ENCODE measurements at regions not wholly inside any gene's neighbourhood (a gene's known extent, or its start where the extent isn't known, plus 50 kb on each side); places are given as distances from the start of the nearest gene placed in this dataset.

DNA sequence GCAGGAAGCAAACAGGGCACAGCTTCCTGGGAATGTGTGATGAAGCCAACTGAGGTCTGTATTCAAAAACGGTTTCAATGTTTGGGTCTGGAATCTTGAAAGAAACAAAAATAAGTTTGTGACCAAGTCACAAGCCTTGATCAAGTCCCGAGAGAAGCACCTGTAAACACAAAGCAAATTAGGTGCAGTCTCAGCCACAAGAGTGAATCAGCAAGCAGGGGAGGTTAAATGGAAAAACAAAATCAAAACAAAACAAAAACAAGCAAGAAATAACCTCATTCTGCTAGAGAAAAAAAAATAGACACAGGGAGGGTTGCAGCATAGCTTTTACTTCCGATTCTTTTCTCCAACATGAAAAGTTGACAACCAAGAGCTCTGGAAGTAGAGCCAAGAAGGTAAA, 201.7 kb downstream of the CLIC5 start:
- no peak for TF ChIP-seq EP300 (IDR thresholded peaks at IDR 0.05)
- TF ChIP-seq, protein P1, sequence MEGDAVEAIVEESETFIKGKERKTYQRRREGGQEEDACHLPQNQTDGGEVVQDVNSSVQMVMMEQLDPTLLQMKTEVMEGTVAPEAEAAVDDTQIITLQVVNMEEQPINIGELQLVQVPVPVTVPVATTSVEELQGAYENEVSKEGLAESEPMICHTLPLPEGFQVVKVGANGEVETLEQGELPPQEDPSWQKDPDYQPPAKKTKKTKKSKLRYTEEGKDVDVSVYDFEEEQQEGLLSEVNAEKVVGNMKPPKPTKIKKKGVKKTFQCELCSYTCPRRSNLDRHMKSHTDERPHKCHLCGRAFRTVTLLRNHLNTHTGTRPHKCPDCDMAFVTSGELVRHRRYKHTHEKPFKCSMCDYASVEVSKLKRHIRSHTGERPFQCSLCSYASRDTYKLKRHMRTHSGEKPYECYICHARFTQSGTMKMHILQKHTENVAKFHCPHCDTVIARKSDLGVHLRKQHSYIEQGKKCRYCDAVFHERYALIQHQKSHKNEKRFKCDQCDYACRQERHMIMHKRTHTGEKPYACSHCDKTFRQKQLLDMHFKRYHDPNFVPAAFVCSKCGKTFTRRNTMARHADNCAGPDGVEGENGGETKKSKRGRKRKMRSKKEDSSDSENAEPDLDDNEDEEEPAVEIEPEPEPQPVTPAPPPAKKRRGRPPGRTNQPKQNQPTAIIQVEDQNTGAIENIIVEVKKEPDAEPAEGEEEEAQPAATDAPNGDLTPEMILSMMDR (IDR thresholded peaks at IDR 0.05), result no peak
- no peak for TF ChIP-seq POLR2A (IDR thresholded peaks at IDR 0.05)
